Upper lobe of right lung (tissue), 1 donor: ENCODE measurements at regions not wholly inside any gene's neighbourhood (a gene's known extent, or its start where the extent isn't known, plus 50 kb on each side); places are given as distances from the start of the nearest gene placed in this dataset.

ENCODE experiments used
- ATAC-seq: fragments of 200-7000 bp; cut with Tn5 transposase; one replicate; pipeline ENCODE4 v1.9.1; 2020; ENCODE audit warnings: mild to moderate bottlenecking, moderate library complexity
- DNase-seq: peaks from one replicate; pipeline ENCODE4 v3.0.0-alpha.2; 2020
- H3K27ac ChIP-seq: fragments of 200-600 bp; one replicate; pipeline ENCODE4 v1.8.0; 2022
- H3K27me3 ChIP-seq: fragments of 200-600 bp; one replicate; pipeline ENCODE4 v1.8.0; 2022; ENCODE audit warnings: mild to moderate bottlenecking
- H3K36me3 ChIP-seq: fragments of 200-600 bp; one replicate; pipeline ENCODE4 v1.8.0; 2022
- H3K4me1 ChIP-seq: fragments of 200-600 bp; one replicate; pipeline ENCODE4 v1.8.0; 2022
- H3K4me3 ChIP-seq: fragments of 200-600 bp; one replicate; pipeline ENCODE4 v1.8.0; 2022; ENCODE audit warnings: mild to moderate bottlenecking
- H3K9me3 ChIP-seq: fragments of 200-600 bp; one replicate; pipeline ENCODE4 v1.8.0; 2022
- CTCF ChIP-seq: fragments of 200-600 bp; IDR thresholded peaks from one replicate; pipeline ENCODE4 v1.8.0; 2022; ENCODE audit warnings: antibody characterized with exemption
- intact Hi-C: fragments of 100-400 bp; cut with DNase I; formaldehyde crosslinking; loops from one replicate; pipeline ENCODE4 v1.11.0; 2022
- donor health status: DM: no; HTN: yes; CAD: no; lungs with severe emphysema.

- intact Hi-C loops: no loop called here
- Histone ChIP-seq H3K9me3 (no peaks in the 10 kb centered on the region), H3K4me3 (no peak overlapping the region), H3K27me3 (peaks cover 3% of the 10 kb centered on the region), H3K4me1 (peaks cover 17% of the 10 kb centered on the region), H3K36me3 (no peaks in the 10 kb centered on the region), H3K27ac (peak overlapping the region; percentile 65)
- DNase-seq: peak; percentile 40
- TF ChIP-seq CTCF: no peak
- ATAC-seq: no peak
Observed at GRCh38 chr16:66267292-66268014, 99.0 kb upstream of the CDH5 start.

- Histone ChIP-seq H3K4me3 (no peak overlapping the region), H3K9me3 (no peaks in the 10 kb centered on the region), H3K27me3 (peaks cover 3% of the 10 kb centered on the region), H3K36me3 (no peaks in the 10 kb centered on the region), H3K27ac (peak overlapping the region; percentile 63), H3K4me1 (peaks cover 17% of the 10 kb centered on the region)
- DNase-seq (peak; percentile 69), ATAC-seq (peak; percentile 43)
- intact Hi-C loops: no loop called here
- no peak for TF ChIP-seq CTCF
Observed at GRCh38 chr16:66266436-66267291, 99.8 kb upstream of the CDH5 start.

GRCh38 chr16:66265556-66266141, 100.8 kb upstream of the CDH5 start:
- H3K27me3 ChIP-seq: no peaks in the 10 kb centered on the region
- peak; percentile 31 for DNase-seq
- no peaks in the 10 kb centered on the region for H3K36me3 ChIP-seq
- H3K27ac ChIP-seq: peak overlapping the region; percentile 55
- TF ChIP-seq CTCF: no peak
- intact Hi-C loops: no loop called here
- H3K4me3 ChIP-seq: no peak overlapping the region
- H3K9me3 ChIP-seq: no peaks in the 10 kb centered on the region
- H3K4me1 ChIP-seq: peaks cover 16% of the 10 kb centered on the region
- ATAC-seq: no peak

- H3K4me1 ChIP-seq: peaks cover 10% of the 10 kb centered on the region
- no peaks in the 10 kb centered on the region for H3K27me3 ChIP-seq
- intact Hi-C loops: no loop called here
- H3K27ac ChIP-seq: peak overlapping the region; percentile 55
- H3K36me3 ChIP-seq: no peaks in the 10 kb centered on the region
- TF ChIP-seq CTCF: no peak
- no peak for ATAC-seq
- H3K9me3 ChIP-seq: no peaks in the 10 kb centered on the region
- no peak overlapping the region for H3K4me3 ChIP-seq
- peak; percentile 12 for DNase-seq
Observed at GRCh38 chr16:66265048-66265415, 101.5 kb upstream of the CDH5 start.

GRCh38 chr16:66264311-66265047, 102.0 kb upstream of the CDH5 start:
- no peak for TF ChIP-seq CTCF
- intact Hi-C loops: no loop called here
- peak; percentile 52 for DNase-seq
- H3K27me3 ChIP-seq: no peaks in the 10 kb centered on the region
- H3K27ac ChIP-seq: peak overlapping the region; percentile 55
- H3K36me3 ChIP-seq: no peaks in the 10 kb centered on the region
- H3K4me3 ChIP-seq: no peak overlapping the region
- H3K4me1 ChIP-seq: peaks cover 8% of the 10 kb centered on the region
- no peak for ATAC-seq
- no peaks in the 10 kb centered on the region for H3K9me3 ChIP-seq
